SK-N-SH treated with all-trans-retinoic acid at 6 μM for 48 hours (cell line): ENCODE measurements at regions not wholly inside any gene's neighbourhood (a gene's known extent, or its start where the extent isn't known, plus 50 kb on each side); places are given as distances from the start of the nearest gene placed in this dataset.

Experiments used
- ATAC-seq: fragments of 200-7000 bp; cut with Tn5 transposase; 3 replicates; pipeline ENCODE4 v1.9.1; 2020; ENCODE audit warnings: mild to moderate bottlenecking, moderate library complexity
- ARNTL ChIP-seq: fragments of 450-650 bp; formaldehyde crosslinking; IDR thresholded peaks from 2 replicates; pipeline ENCODE4 v1.5.0; 2020; ENCODE audit warnings: low read depth, mild to moderate bottlenecking, moderate library complexity, borderline replicate concordance
- BACH2 ChIP-seq: fragments of 250-450 bp; sonication (Bioruptor Pico); IDR thresholded peaks from 2 replicates; pipeline ENCODE4 v1.9.0; 2021; ENCODE audit warnings: mild to moderate bottlenecking, borderline replicate concordance
- CREB5 ChIP-seq: fragments of 250-450 bp; sonication (Bioruptor Pico); IDR thresholded peaks from 2 replicates; pipeline ENCODE4 v1.5.1; 2020; ENCODE audit warnings: low read depth, mild to moderate bottlenecking, moderate library complexity
- CSDC2 ChIP-seq: fragments of 250-450 bp; sonication (Bioruptor Pico); IDR thresholded peaks from 2 replicates; pipeline ENCODE4 v1.5.0; 2020; ENCODE audit warnings: mild to moderate bottlenecking, moderate library complexity
- CSRNP3 ChIP-seq: fragments of 250-450 bp; sonication (Bioruptor Pico); IDR thresholded peaks from 2 replicates; pipeline ENCODE4 v1.5.1; 2021; ENCODE audit warnings: mild to moderate bottlenecking, moderate library complexity
- ESRRG ChIP-seq: fragments of 250-450 bp; sonication (Bioruptor Pico); IDR thresholded peaks from 2 replicates; pipeline ENCODE4 v1.6.1; 2021; ENCODE audit warnings: mild to moderate bottlenecking
- GLIS3 ChIP-seq: fragments of 250-450 bp; sonication (Bioruptor Pico); IDR thresholded peaks from 2 replicates; pipeline ENCODE4 v1.5.0; 2020; ENCODE audit warnings: mild to moderate bottlenecking, moderate library complexity
- OSR1 ChIP-seq: fragments of 250-450 bp; sonication (Bioruptor Pico); IDR thresholded peaks from 2 replicates; pipeline ENCODE4 v1.8.0; 2022; ENCODE audit warnings: moderate library complexity, mild to moderate bottlenecking, inconsistent platforms
- PATZ1 ChIP-seq: fragments of 250-450 bp; sonication (Bioruptor Pico); IDR thresholded peaks from 2 replicates; pipeline ENCODE4 v1.8.0; 2020; ENCODE audit warnings: mild to moderate bottlenecking, moderate library complexity, borderline replicate concordance
- POU6F1 ChIP-seq: fragments of 250-450 bp; sonication (Bioruptor Pico); IDR thresholded peaks from 2 replicates; pipeline ENCODE4 v1.8.0; 2021; ENCODE audit warnings: low read depth, mild to moderate bottlenecking, moderate library complexity, borderline replicate concordance
- PPARA ChIP-seq: fragments of 250-450 bp; sonication (Bioruptor Pico); IDR thresholded peaks from 2 replicates; pipeline ENCODE4 v1.5.0; 2020; ENCODE audit warnings: mild to moderate bottlenecking, borderline replicate concordance
- RARB ChIP-seq: fragments of 250-450 bp; sonication (Bioruptor Pico); IDR thresholded peaks from 2 replicates; pipeline ENCODE4 v1.8.0; 2021; ENCODE audit warnings: mild to moderate bottlenecking, moderate library complexity
- SNAI2 ChIP-seq: fragments of 250-450 bp; sonication (Bioruptor Pico); IDR thresholded peaks from 2 replicates; pipeline ENCODE4 v1.5.0; 2020; ENCODE audit warnings: mild to moderate bottlenecking, moderate library complexity
- TOX ChIP-seq: fragments of 250-450 bp; sonication (Bioruptor Pico); IDR thresholded peaks from 2 replicates; pipeline ENCODE4 v1.8.0; 2021; ENCODE audit warnings: mild to moderate bottlenecking, moderate library complexity, borderline replicate concordance
- TSHZ2 ChIP-seq: fragments of 250-450 bp; sonication (Bioruptor Pico); IDR thresholded peaks from 2 replicates; pipeline ENCODE4 v1.5.0; 2020; ENCODE audit warnings: mild to moderate bottlenecking, moderate library complexity
- ZC3H10 ChIP-seq: fragments of 250-450 bp; sonication (Bioruptor Pico); IDR thresholded peaks from 2 replicates; pipeline ENCODE4 v1.5.1; 2021; ENCODE audit warnings: mild to moderate bottlenecking, moderate library complexity
- ZFP30 ChIP-seq: fragments of 450-650 bp; formaldehyde crosslinking; IDR thresholded peaks from 2 replicates; pipeline ENCODE4 v1.5.0; 2022; ENCODE audit warnings: mild to moderate bottlenecking, moderate library complexity
- ZNF70 ChIP-seq: fragments of 450-650 bp; formaldehyde crosslinking; IDR thresholded peaks from 2 replicates; pipeline ENCODE4 v1.5.0; 2020; ENCODE audit warnings: mild to moderate bottlenecking, moderate library complexity
- ZNF8 ChIP-seq: fragments of 450-650 bp; formaldehyde crosslinking; IDR thresholded peaks from 2 replicates; pipeline ENCODE4 v1.5.0; 2020; ENCODE audit warnings: mild to moderate bottlenecking, moderate library complexity

GRCh38 chr9:38153152-38153909 lies 84.3 kb upstream of the SHB start:
- no peak for ATAC-seq
- TF ChIP-seq ESRRG (CRISPR knock-in tag): no peak
- no peak for TF ChIP-seq ZC3H10
- TF ChIP-seq ARNTL (CRISPR knock-in tag): no peak

- no peak for ATAC-seq
- TF ChIP-seq TOX (CRISPR knock-in tag) (no peak), BACH2 (no peak), OSR1 (CRISPR knock-in tag) (no peak), ESRRG (CRISPR knock-in tag) (no peak), PPARA (no peak), POU6F1 (CRISPR knock-in tag) (no peak), CREB5 (CRISPR knock-in tag) (no peak), ZFP30 (CRISPR knock-in tag) (no peak), ZNF70 (no peak), TSHZ2 (CRISPR knock-in tag) (no peak)
Observed at GRCh38 chr9:38149647-38150046, 80.6 kb upstream of the SHB start.

GRCh38 chr9:38146844-38147243 lies 77.8 kb upstream of the SHB start:
- TF ChIP-seq CREB5 (CRISPR knock-in tag): no peak
- TF ChIP-seq POU6F1 (CRISPR knock-in tag): no peak
- TF ChIP-seq CSDC2 (CRISPR knock-in tag): no peak
- TF ChIP-seq ARNTL (CRISPR knock-in tag): no peak
- TF ChIP-seq ZNF8 (CRISPR knock-in tag): no peak
- no peak for TF ChIP-seq GLIS3 (CRISPR knock-in tag)
- TF ChIP-seq TOX (CRISPR knock-in tag): no peak
- TF ChIP-seq ZFP30 (CRISPR knock-in tag): no peak
- no peak for TF ChIP-seq RARB
- TF ChIP-seq SNAI2 (CRISPR knock-in tag): no peak
- no peak for TF ChIP-seq CSRNP3 (CRISPR knock-in tag)
- no peak for TF ChIP-seq PATZ1 (CRISPR knock-in tag)
- no peak for ATAC-seq
